Hypothalamus (tissue), 51 donors: ENCODE measurements at regions not wholly inside any gene's neighbourhood (a gene's known extent, or its start where the extent isn't known, plus 50 kb on each side); places are given as distances from the start of the nearest gene placed in this dataset.
A peak's percentile ranks its signal among the peaks of the same experiment; 100 is the strongest.

ENCODE experiments used
- DNase-seq, 51 donors: peaks; one replicate each; lab custom pipeline; 2025; lab: John Stamatoyannopoulos, UW

DNA sequence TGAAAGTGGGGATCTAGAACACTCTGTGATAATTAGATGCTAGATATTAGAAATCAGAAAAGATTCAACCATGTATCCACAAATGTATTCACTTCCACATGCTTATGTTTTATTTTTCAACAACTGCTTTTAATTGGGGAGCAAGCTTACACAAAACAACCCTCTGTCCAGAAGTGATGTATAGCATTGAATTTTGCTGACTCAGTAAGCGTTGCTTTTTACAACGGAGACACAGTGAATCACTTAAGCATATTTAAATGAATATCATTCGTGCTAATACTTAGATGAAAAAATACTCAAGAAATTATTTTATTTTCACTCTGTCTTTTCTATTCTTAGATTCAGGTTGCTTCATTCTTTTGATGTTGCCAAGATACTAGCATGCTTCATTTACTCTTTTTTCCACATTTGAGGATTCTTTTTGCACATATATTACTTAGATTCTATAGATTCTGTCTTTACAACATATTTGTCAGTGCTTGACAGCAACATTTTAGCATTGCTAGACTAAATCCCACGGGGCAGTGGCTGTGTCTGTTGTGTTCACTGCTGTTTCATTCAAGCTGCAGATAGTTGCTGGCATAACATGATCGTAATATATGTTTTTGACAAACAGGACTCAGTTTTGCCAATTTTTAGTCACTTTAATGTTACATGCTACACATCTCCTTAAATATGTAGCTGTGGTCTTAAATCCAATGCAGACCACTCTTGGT is 1714.4 kb upstream of the SEL1L start:
- DNase-seq: no peak

DNA sequence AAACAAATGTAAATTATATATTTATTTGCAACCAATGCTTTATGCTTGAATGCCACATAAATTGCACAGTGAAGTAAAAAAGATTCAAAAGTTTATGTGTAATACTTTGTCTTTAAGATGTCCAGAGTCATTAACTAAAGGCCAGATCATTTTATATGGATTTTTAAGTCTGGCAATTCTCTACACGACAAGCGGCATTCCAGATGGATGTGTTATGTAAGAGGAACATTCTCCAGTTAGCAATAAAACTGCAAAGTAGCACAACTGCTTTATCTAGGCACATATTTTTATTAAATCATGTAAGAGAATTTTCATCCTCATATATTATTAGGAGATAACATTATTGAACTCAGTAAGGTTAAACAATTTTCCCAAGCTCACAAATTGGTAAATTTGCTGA is 1717.7 kb upstream of the SEL1L start:
- no peak for DNase-seq

DNA sequence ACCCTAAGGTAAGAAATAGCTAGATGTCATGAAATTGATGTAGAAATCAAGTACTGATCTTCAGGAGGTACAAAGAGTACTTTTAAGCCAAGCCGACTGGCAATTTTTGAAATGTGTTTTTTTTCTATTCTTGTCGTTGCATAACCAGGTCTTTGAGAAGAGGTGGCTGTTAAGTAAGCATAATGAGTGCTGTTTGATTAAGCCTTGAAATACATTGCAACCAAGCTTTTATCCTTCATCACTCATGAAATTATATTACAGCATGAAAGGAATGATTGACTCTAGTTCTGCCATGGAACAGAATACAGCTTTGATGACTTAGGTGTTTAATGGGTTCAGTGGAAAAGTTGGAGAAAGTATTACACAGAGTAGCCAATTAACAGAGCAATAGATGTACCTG is 1720.2 kb upstream of the SEL1L start:
- no peak for DNase-seq

DNA sequence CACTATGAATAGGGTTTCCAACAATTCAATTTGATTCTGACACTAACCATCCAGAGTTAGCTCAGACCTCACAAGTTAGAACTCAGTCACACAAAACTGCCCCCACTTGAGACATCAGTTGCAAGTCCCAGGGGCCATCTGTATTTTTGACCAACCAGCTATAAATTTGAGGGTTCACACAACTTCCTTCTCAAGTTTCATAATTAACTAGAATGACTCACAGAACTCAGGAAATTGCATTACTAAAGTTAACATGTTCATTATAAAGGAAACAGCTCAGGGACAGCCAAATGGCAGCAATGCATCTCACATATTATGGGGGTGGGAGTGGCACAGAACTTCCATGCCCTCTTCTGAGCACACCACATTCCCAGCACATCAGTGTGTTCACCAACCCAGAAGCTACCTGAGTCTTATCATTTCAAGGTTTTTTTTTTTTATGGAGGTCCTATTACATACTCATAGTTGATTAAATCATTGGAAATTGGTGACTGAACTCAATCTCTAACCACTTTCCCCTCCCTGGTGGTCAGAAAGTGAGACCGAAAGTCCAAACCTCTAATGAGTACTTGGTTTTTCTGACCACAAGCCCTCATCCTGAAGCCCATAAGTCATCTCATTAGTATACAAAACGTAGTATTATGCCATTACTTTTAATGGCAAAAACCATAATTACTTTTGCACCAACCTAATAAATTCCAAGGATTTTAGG is 1721.5 kb upstream of the SEL1L start:
- no peak for DNase-seq

DNA sequence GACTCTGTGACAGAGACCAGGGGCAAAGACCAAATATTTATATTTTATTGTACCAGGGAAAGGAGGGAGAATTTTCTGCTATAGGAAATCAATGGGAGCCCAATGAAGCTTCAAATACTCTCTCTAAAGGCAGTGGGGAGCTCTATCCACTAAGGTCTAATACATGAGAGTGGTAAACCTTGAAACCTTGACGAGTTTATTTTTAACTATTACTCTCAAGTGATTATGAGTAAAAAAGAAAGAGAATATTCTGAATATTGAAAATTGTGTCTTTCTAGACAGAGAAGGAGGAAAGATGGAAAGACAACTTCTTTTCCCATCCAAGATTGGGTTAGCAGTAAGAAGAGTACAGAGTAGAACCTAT is 1722.1 kb upstream of the SEL1L start:
- no peak for DNase-seq

DNA sequence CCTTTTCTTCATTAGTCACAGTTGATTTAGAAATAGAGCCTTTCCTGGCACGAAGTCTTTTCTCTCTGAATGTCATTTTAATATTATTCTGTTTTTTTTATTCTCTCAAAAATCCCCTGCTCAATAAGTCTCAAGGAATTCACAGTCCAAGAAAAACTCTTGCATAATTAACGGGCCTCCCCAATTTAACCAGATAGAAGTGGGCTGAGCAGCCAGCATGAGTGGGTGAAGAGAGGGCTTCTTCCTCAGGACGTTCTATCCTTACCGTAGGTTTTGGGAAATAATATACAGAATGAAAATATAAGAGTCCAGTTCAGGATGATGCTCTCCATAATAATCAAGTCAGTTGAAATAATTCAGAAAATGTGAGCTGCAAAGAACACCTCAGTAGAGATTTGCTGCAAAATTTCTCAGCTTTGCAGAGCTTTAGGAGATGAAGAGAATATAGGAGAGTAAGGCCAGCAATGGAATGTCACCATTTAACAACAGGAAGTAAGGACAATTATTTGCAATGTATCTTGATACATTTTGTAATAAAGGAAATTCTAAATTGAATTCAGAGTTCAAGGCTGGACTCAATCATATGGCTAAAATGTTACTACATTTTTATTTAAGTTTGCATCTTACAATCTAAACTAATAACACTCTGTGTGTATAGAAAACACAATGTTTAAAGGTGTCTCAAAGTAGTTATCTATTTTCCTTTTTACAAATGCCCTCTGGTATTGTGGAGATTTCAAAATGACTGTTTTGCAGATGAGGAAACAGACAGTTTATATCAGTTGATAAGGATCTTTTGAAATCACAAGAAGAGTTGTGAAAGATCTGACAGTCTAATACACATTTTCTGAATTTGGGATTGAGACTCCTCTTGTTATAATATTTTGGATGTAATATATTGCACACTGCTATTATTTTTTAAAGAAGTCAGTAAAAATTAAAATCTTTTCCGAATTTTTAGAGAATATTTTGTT is 1724.1 kb upstream of the SEL1L start:
- no peak for DNase-seq

DNA sequence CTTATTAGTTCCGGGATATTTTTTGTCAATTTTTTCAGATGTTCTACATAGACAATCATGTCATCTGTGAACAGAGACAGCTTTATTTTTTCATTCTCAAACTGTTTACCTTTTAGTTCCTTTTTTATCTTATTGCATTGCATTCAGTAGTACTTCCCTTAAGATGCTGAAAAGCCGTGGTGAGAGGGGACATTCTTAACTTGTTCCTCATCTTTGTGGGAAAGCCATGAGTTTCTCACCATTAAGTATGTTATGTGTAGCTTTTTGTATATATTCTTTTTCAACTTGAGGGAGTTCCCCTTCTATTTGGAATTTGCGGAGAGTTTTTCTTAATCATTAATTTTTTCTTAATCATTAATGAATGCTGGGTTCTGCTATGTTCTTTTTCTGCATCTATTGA is 1727.1 kb upstream of the SEL1L start:
- DNase-seq: no peak

DNA sequence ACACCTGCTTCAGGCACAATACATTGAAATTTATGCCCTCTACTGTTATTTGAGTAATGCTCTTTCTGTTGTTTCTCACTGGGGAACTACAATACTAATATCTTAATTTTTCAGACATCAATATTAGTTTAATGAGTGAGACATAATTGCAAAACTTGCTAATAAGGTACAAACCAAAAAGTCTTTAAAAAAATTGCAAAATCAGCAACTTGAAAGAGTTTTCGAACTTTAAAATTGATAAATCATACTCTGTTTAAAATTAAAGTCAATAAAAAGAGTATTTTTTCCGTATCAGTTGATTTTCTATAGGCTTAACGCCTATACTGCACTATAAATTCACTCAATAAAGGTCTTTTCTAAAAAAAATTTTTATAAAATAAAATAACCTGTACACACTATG is 1735.9 kb upstream of the SEL1L start:
- no peak for DNase-seq

DNA sequence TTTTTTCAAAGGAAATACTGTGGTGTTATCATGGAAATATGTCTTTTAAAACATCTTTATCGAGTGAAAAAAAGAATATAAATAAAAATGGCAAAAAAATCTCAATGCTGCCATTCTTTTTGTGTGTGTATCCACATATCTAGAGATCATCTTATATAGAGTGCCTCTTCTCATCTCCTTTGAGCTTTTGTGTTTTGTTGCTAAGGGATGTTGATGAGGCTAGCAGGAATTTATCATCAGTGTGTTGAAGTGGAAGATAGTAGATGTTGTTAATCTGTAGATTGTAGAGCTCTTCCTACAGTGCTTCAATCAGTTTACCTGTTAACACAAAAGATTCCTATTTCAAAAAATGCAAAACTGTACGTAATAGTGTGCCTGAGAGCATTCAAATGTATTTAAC is 1738.0 kb upstream of the SEL1L start:
- no peak for DNase-seq

DNA sequence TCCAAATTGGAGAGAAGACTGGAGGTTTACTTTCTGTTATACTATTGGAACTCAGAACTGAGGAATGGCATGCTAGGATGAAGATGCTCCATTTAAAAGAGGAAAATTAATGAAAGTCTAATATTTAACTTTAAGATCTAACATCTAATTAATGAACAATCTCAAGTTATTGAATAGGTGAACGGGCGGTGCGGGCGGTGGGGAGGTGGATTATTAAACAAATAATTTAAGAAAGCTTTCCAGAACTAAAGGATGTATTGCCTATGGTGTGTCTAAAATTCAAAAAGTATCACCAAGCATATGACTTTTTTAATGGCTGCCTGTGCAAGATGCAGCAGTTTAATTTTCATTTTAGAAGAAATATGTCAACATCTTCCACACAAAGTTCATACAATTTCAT is 1747.1 kb upstream of the SEL1L start:
- no peak for DNase-seq

DNA sequence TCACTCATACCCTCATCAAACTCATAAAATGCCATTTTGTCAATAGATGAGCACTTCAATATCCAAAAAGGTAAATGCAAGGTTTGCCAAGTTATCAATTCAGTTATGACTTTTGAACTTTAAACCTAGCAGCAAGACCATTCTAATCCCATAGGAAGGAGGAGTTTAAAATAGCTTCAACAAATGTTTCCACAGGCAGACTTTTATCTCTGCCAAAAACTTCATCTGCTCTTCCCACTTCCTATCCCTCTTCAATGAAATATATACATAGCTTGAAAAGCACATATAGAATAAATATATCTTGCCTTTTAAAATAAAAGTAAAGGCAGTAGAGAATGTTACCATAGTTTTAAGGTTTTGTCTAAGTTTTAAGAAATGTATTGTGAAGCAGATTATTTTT is 1749.1 kb upstream of the SEL1L start:
- DNase-seq: no peak

DNA sequence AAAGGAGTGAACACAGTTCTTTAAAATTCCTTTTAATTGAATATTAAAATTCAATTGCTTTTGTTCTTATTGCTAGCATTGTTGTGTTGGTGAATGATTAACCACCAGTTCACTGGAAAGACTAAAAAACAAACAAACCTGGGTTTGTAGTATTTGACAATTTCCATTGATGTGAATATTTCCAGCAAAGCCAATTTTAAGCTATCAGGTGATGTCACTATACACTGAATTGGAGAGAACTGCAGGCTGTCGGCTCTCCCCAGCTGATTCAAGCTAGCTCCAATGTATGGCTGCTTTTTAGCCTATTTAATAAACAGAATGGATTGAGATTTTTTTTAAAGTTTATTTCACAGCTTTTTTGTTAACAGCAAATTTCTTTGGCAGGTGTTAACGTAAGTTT is 1753.6 kb upstream of the SEL1L start:
- no peak for DNase-seq

DNA sequence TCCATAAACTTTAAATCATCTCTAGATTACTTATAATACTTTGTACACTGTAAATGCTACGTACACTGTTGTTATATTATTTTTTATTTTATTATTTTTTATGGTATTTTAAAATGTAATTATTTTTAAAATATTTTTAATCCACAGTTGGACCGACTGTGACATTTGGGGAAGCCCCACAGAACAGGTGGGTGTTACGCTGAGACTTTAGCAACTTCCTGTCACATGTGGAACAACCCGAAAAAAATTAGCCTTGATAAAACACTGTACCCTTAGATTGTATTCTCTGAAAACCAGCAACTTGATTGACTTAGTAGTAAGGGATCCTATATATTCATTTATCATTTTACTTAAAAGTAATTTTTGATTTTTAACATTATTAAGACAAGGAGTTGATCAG is 1755.7 kb upstream of the SEL1L start:
- no peak for DNase-seq

DNA sequence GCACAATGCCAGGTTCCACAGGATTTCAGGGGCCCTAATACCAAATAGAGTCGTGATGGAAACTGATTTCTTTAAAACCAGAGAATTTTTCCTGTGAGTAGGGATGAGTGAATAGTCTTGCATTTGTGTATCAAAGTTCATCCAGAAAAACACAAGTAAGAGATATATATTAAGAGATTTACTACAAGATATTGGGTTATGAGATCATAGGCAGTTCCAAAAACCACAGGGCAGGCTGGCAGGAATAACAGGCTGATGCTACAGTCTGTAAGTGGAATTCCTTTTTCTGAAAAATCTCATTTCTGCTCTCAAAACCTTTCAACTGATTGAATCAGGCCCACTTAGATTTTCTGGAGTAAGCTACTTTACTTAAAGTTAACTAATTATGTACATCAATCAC is 1756.2 kb upstream of the SEL1L start:
- DNase-seq: no peak

DNA sequence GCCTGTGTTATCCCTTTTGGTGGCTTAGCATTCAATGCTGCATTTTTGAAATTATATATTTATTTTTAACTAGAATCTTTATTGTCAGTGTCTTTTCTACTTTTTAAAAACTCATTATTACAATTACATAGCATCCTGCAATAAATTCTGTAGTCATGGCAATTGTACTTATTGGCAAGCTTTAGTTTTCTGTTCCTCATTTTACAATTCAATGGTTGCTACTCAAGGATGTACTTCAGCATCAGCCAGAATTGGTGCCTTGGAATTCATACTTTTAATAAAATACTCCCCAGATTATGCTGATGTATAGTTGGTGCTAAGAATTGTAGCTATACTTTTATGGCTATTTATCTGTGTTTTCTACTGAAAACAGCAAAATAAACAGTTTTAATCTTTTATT is 1756.8 kb upstream of the SEL1L start:
- DNase-seq: no peak

DNA sequence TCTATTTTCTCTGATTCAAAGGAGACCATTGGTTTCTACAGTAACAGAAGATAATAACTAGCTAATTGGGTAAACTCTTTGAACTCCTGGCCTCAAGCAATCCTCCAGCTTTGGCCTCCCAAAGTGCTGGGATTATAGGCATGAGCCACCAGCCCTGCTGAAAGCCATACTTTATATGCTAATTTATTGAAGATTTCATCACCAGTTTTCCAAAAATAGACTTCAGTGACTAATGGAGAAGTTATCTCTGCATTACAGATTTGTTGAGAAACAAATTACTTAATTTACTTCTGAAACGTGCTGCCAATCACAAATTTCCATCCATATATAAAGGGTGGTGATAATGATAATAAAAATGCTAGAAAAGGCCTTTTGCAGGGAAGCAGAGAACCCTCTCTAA is 1758.1 kb upstream of the SEL1L start:
- DNase-seq: no peak

DNA sequence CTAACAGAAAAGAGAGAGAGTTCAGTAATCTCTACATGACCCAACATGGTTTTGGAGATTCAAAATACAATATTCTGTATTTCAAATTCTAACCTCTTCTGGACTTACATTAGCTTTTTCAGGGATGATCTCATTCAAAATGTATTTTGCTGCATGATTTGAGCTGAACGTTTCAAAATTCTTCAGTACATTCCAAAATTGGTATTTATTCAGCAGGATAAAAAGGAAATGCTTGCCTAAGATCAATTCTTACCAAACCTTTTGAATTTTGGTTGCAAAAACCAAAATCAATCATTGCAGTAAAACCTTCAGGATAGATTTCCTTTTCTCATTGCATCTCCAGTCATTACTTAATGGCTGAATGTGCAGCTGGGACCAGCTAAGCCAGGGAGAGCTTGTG is 1761.3 kb upstream of the SEL1L start:
- no peak for DNase-seq

DNA sequence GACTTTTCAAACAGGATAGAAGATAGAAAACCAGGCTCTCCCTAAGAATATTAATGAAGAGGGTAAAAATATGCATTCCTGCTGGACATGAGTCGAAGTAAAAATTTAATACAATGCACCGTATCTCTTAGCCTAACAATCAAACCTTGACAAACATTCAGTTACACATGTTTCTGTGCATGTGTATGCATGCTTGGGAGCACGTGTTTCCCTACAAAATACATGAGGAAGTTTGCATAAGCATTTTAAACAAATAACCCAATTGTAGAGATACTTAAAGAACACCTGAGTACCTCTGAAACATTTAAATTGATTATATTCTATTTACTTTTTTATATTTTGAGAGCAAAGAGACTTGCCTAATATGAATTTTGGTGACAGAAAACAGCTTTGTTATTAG is 1763.7 kb upstream of the SEL1L start:
- DNase-seq: no peak

DNA sequence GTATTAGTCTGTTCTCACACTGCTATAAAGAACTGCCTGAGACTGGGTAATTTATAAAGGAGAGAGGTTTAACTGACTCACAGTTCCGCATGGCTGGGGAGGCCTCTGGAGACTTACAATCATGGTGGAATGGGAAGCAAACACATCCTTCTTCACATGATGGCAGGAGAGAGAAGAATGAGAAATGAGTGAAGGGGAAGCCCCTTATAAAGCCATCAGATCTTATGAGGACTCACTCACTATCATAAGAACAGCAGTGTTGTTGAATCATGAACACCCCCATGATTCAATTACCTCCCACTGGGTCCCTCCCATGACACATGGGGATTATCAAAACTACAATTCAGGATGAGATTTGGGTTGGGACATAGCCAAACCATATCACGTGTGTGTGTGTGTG is 1764.4 kb upstream of the SEL1L start:
- DNase-seq: peak in 1 of 51 donors; percentile 1

DNA sequence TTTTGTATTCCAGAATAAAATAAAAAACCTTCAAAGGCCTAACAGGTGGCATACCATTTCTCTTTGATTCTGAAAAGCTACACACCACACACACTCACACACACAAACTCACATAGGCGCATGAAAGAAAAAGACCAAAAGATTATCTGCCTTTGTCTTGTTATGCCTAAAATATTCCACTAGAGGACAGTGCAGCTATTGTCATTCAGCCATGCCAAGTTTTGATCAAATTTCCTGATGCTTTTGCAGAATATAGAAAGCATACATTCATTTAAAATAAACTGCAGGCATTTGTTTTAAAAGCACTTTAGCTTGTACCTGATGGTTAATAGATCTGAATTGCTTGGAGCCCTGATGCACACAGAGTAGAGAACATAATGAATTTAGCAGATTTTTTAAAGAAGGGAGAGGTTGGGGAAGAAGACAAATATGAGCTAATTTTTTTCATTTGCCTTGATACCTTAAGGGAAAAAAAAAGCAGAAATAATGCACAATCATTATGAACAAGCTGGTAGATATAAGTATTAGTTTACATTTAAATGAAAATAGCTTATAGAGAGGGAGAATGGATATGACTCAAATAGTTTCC is 1766.9 kb upstream of the SEL1L start:
- DNase-seq: peak in 1 of 51 donors; percentile 12

DNA sequence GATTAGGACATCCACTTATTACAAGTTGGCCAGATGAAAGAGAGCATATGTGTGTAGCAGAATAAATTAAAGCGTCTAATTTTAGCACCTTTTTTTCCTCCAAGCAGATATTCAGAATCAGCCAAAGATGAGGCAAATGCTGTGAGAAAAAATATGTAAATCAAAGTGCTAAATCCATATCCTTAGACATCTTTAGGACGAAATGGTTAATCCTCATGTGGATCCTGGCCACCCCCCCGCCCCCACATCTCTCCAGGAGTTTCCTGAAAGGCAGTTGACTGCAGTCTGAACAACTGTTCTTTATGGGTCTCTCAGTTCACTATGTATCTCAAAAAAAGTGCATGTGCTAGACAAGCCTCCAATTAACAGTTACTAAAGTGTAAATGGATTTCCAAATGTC is 1768.1 kb upstream of the SEL1L start:
- no peak for DNase-seq
